ENCODE measurements at regions not wholly inside any gene's neighbourhood (a gene's known extent, or its start where the extent isn't known, plus 50 kb on each side); places are given as distances from the start of the nearest gene placed in this dataset.

DNA sequence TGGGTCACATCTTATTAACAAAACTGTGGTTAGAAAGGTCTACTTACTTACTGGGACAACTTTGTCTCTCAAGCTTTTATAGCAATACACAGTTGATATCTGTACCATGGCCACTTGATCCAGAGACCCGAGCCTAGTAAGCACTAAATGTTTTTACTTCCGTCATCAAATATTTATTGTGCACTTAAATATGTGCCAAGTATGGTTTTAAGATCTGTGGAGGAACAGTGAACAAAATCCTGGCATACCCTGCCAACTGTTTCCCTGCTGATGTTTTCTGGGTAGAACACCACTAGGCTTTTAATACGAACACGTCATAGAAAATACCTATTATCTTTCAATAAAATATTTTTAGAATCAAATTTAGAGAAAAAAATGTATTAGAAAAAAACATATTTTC, 574.8 kb downstream of the HACE1 start:
- no peak for TF ChIP-seq EZH2 (IDR thresholded peaks at IDR 0.05; ENCODE audit: borderline replicate concordance, low read length)
- TF ChIP-seq, protein P1, sequence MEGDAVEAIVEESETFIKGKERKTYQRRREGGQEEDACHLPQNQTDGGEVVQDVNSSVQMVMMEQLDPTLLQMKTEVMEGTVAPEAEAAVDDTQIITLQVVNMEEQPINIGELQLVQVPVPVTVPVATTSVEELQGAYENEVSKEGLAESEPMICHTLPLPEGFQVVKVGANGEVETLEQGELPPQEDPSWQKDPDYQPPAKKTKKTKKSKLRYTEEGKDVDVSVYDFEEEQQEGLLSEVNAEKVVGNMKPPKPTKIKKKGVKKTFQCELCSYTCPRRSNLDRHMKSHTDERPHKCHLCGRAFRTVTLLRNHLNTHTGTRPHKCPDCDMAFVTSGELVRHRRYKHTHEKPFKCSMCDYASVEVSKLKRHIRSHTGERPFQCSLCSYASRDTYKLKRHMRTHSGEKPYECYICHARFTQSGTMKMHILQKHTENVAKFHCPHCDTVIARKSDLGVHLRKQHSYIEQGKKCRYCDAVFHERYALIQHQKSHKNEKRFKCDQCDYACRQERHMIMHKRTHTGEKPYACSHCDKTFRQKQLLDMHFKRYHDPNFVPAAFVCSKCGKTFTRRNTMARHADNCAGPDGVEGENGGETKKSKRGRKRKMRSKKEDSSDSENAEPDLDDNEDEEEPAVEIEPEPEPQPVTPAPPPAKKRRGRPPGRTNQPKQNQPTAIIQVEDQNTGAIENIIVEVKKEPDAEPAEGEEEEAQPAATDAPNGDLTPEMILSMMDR (IDR thresholded peaks at IDR 0.05; ENCODE audit: low read length): no peak
- no peaks in the 10 kb centered on the region for H3K9me2 ChIP-seq (ENCODE audit: low read depth, low read length)

DNA sequence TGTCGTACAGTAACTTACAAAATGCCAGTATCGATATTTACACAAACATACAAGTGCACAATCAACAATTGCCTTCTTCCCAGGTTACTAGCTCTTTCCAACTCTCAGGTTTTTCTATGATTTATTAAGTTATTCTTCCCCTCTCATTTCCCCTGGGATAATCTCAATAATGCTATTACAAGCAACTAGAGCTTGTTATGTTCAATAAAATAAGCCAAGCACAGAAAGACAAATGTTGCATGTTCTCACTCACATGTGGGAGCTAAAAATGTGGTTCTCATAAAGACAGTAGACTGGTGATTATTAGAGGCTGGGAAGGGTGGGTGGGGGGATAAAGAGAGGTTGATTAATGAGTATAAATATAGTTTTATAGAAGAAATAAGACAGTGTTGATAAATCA, 577.1 kb downstream of the HACE1 start:
- Histone ChIP-seq H3K4me2 (ENCODE audit: low read length) (no peak overlapping the region), H3F3A (ENCODE audit: insufficient read depth, low read length) (no peaks in the 10 kb centered on the region), H4K20me1 (ENCODE audit: insufficient read depth, low read length) (no peaks in the 10 kb centered on the region), H3K9ac (ENCODE audit: low read length) (no peak overlapping the region), H2AFZ (ENCODE audit: low read length) (no peak overlapping the region), H3K27me3 (ENCODE audit: insufficient read depth, low read length) (no peaks in the 10 kb centered on the region), H3K4me1 (ENCODE audit: insufficient read depth, low read length, severe bottlenecking) (no peaks in the 10 kb centered on the region), H3K9me3 (ENCODE audit: low read length) (no peaks in the 10 kb centered on the region), H3K9me2 (ENCODE audit: low read depth, low read length) (no peaks in the 10 kb centered on the region), H3K36me3 (ENCODE audit: insufficient read depth, low read length) (no peaks in the 10 kb centered on the region), H3K79me2 (ENCODE audit: insufficient read depth, low read length) (no peaks in the 10 kb centered on the region), H3K4me3 (ENCODE audit: low read depth, low read length, poor library complexity, severe bottlenecking) (no peak overlapping the region), H3K27ac (ENCODE audit: low read depth, low read length, poor library complexity, severe bottlenecking) (no peak overlapping the region)
- TF ChIP-seq, protein P1 (IDR thresholded peaks at IDR 0.05; ENCODE audit: low read length): no peak
- no peak for TF ChIP-seq EZH2 (IDR thresholded peaks at IDR 0.05; ENCODE audit: borderline replicate concordance, low read length)

More for the DNA sequence above, 574.8 kb downstream of the HACE1 start:
- Histone ChIP-seq H3K27ac (ENCODE audit: low read depth, low read length, poor library complexity, severe bottlenecking) (no peak overlapping the region), H3K4me1 (ENCODE audit: insufficient read depth, low read length, severe bottlenecking) (no peaks in the 10 kb centered on the region), H3K9me3 (ENCODE audit: low read length) (no peaks in the 10 kb centered on the region), H2AFZ (ENCODE audit: low read length) (no peak overlapping the region), H3F3A (ENCODE audit: insufficient read depth, low read length) (no peaks in the 10 kb centered on the region), H3K4me3 (ENCODE audit: low read depth, low read length, poor library complexity, severe bottlenecking) (no peak overlapping the region), H3K36me3 (ENCODE audit: insufficient read depth, low read length) (no peaks in the 10 kb centered on the region), H4K20me1 (ENCODE audit: insufficient read depth, low read length) (no peaks in the 10 kb centered on the region), H3K4me2 (ENCODE audit: low read length) (no peak overlapping the region), H3K27me3 (ENCODE audit: insufficient read depth, low read length) (no peaks in the 10 kb centered on the region), H3K9ac (ENCODE audit: low read length) (no peak overlapping the region), H3K79me2 (ENCODE audit: insufficient read depth, low read length) (no peaks in the 10 kb centered on the region)

DNA sequence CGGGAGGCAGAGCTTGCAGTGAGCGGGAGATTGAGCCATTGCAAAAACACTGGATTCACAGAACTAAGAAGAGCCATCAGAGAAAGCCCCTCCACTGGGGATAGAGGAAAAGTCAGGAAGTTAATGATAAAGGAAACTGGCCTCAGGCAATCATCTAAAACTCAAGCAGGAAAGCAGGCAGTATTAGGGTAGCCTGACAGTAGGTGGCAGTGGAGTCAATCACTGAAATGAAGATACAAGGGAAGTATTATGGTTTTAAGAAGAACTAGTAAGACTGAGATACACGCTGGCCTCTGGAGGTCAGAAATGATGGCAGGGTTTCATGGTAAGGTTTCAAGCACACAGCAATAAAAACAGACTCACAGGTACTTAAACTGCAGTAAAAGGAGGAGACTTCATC, 578.3 kb downstream of the HACE1 start:
- Histone ChIP-seq H3K9me3 (ENCODE audit: low read length) (no peaks in the 10 kb centered on the region), H3K27me3 (ENCODE audit: insufficient read depth, low read length) (no peaks in the 10 kb centered on the region), H2AFZ (ENCODE audit: low read length) (no peak overlapping the region), H3K79me2 (ENCODE audit: insufficient read depth, low read length) (no peaks in the 10 kb centered on the region), H3K36me3 (ENCODE audit: insufficient read depth, low read length) (no peaks in the 10 kb centered on the region), H3F3A (ENCODE audit: insufficient read depth, low read length) (no peaks in the 10 kb centered on the region), H4K20me1 (ENCODE audit: insufficient read depth, low read length) (no peaks in the 10 kb centered on the region), H3K9ac (ENCODE audit: low read length) (no peak overlapping the region), H3K4me2 (ENCODE audit: low read length) (no peak overlapping the region), H3K9me2 (ENCODE audit: low read depth, low read length) (no peaks in the 10 kb centered on the region), H3K27ac (ENCODE audit: low read depth, low read length, poor library complexity, severe bottlenecking) (no peak overlapping the region), H3K4me3 (ENCODE audit: low read depth, low read length, poor library complexity, severe bottlenecking) (no peak overlapping the region), H3K4me1 (ENCODE audit: insufficient read depth, low read length, severe bottlenecking) (no peaks in the 10 kb centered on the region)
- TF ChIP-seq, protein P1 (IDR thresholded peaks at IDR 0.05; ENCODE audit: low read length): no peak

All from OCI-LY1 (cell line).